Retinal pigment epithelial cell (primary cell): ENCODE measurements at regions not wholly inside any gene's neighbourhood (a gene's known extent, or its start where the extent isn't known, plus 50 kb on each side); places are given as distances from the start of the nearest gene placed in this dataset.

Experiments used
- DNase-seq: peaks from one replicate; pipeline ENCODE4 v3.0.0-alpha.2; 2010; ENCODE audit warnings: low read depth
- H3K4me3 ChIP-seq: 2 replicates; pipeline ENCODE4 v1.5.1; 2011; ENCODE audit warnings: mild to moderate bottlenecking, low read length, control low read depth, moderate library complexity
- TF ChIP-seq, protein P1 (sequence below): conservative IDR thresholded peaks from 2 replicates; pipeline ENCODE4 v1.5.1; 2011; ENCODE audit warnings: low read depth, low read length, control low read depth, inconsistent platforms

DNA sequence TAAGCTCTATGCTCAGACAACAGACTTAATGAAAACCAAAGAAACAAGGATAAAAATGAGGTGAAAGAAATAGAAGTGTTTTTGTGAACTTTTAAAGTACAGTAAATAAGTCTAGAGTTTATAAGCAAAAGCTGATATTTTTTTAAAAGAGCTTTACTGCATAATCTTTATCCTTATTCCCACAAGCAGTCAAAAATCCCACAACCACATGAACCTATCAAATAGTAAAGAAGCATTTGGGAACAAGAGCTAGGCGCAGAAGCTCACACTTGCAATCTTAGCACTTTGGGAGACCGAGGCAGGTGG lies 103.8 kb upstream of the TJP1 start:
- H3K4me3 ChIP-seq = no peak overlapping the region
- TF ChIP-seq, protein P1, sequence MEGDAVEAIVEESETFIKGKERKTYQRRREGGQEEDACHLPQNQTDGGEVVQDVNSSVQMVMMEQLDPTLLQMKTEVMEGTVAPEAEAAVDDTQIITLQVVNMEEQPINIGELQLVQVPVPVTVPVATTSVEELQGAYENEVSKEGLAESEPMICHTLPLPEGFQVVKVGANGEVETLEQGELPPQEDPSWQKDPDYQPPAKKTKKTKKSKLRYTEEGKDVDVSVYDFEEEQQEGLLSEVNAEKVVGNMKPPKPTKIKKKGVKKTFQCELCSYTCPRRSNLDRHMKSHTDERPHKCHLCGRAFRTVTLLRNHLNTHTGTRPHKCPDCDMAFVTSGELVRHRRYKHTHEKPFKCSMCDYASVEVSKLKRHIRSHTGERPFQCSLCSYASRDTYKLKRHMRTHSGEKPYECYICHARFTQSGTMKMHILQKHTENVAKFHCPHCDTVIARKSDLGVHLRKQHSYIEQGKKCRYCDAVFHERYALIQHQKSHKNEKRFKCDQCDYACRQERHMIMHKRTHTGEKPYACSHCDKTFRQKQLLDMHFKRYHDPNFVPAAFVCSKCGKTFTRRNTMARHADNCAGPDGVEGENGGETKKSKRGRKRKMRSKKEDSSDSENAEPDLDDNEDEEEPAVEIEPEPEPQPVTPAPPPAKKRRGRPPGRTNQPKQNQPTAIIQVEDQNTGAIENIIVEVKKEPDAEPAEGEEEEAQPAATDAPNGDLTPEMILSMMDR = no peak
- no peak for DNase-seq

DNA sequence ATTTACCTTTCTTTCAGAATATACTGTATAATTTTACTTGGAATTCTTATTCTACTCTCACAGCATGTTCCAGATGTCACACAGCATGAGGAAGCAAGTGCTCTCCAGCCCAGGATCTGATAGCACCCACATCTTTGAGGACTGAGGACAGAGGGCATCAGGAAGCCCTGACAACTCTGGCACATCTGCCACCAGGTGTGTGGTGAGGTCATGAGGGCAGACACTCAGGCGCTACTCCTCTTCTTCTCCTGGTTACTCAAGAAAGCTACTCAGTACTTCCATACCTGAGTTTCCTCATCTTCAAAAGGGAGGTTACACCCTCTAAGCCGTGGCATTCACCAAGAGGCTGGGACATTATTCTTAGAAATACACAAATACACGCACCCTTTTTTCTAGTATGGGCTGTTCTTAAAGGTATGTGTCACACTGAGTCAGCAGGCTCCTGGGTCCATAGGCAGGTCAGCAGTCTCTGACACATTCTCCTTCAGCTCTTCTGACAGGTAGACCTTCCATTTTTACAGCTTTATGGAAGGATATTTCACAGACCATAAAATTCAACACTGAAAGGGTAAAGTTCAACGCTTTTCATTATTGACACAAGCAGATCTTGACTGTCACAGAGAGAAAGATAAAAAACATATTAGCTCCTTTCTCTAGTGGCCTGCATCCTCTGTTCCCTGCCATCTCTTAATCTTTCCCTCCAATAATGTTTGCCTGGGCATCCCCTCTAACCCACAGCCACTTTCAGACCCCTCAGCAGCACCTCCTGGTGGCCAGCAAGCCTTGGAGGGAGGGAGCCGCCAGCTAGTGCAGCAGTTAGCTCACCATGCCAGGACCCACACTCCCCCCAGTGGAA lies 103.2 kb upstream of the TJP1 start:
- no peak for DNase-seq
- TF ChIP-seq, protein P1 = peak; percentile 96
- no peak overlapping the region for H3K4me3 ChIP-seq

DNA sequence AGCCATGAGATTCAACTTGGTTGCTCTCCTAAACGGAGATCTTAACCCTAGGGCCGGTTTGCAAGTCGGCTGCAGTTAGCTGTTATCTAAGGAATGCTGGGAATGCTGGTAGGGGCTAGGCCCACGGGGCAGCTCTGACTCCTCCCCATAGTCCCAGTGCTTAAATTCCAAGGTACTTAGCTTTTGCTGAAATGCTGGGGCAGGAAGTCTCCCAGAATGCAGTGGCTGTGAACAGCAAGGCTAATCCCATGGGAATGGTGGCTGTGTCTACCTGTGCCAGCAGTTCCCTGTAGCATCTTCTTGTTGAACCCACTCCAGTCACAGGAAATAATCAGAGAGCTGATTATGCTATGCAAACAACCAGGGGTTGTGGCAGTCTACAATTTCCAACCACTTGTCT lies 102.5 kb upstream of the TJP1 start:
- DNase-seq = peak; percentile 93
- TF ChIP-seq, protein P1 = no peak

DNA sequence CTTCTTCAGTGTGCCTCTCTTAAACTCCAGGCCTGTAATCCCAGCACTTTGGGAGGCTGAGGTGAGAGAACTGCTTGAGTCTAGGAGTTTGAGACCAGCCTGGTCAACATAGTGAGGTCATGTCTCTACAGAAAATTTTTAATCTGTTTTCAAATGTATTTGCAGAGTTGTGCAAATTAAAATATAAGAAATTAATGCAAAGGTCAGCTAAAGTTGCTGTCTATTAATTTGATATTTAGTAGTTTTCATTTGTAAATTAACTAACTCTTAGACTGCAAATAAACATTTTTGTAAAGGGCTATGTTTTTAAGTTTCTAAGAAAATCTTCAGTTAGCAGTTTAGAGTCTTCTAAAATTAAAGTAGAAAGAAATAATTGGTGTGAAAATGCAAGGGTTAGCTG lies 99.9 kb upstream of the TJP1 start:
- TF ChIP-seq, protein P1 = no peak
- DNase-seq = no peak
- no peak overlapping the region for H3K4me3 ChIP-seq

More for the DNA sequence above, 102.5 kb upstream of the TJP1 start:
- H3K4me3 ChIP-seq = no peak overlapping the region

DNA sequence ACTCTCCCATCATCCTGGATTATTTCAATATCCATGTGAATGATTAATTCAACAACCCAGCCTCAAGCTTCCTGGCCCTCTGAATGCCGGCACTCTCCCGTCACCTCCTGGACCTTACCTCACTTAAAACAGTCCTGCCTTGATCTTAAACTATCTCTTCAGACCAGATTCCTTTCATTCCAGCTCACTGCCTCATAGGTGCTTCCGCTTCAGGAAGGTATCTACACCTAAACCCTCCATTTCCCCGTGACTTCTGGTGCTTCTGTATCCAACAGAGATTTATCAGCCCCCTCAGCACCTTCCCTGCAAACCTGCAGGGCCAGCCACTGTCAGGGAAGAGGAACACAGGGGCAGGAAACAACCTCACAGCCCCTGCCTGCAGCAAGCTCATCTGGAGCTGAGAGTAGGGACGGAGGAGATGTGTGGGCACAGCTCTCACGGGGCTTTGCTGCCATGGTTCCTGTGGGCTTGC lies 98.9 kb upstream of the TJP1 start:
- DNase-seq = no peak
- no peak overlapping the region for H3K4me3 ChIP-seq
- TF ChIP-seq, protein P1 = no peak

DNA sequence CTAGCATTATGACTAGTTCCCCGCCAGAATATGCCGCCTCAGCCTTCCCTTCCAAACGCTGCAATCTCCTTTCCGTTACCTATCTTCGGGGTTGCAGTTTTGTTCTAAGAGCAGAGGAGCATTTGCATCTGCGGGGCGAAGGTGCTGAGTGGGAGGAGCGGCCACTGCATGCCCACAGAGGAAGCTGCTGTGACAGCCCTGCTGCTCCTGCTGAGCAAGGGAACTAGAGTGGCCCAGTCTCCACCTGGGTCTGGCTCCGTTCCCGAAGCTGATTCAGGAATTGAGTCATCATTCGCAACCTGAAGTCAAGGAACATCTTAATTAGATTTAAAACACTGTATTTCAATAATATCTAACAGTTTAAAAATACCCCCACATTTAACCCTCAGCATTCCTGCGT lies 98.2 kb upstream of the TJP1 start:
- TF ChIP-seq, protein P1 = no peak
- no peak overlapping the region for H3K4me3 ChIP-seq
- no peak for DNase-seq

DNA sequence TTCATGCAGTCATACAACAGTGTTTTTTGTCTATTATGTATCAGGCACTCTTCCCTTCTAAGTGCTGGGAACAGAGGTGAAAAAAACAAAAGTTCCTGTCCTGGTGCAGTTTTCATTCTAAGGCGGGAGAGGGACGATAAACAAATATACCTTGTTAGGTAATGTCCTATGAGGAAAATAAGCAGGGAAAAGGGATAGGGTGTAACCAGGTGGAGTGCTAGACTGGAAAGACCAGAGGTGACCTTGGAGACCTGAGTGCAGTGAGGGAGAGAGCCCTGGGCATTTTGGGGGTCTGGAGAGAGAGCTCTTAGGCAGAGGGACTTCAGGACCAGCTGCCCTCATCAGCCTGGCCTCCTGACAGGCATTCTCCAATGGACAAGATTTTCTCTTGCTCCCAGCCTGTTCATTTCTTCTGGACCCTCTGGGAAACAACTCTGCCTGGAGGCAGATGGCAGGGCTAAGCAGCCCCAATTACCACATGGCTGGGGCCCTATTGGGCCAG lies 97.2 kb upstream of the TJP1 start:
- TF ChIP-seq, protein P1 = no peak
- no peak overlapping the region for H3K4me3 ChIP-seq
- DNase-seq = no peak
